GM19351 (cell line): ENCODE measurements at regions not wholly inside any gene's neighbourhood (a gene's known extent, or its start where the extent isn't known, plus 50 kb on each side); places are given as distances from the start of the nearest gene placed in this dataset.
"Not testable (repeated sequence)": the region's sequence is repeated elsewhere in the genome, so short reads cannot be mapped to it uniquely, and the experiment has no call there.

ENCODE experiments used
- ATAC-seq: cut with Tn5 transposase; IDR thresholded peaks from one replicate; pipeline ENCODE4 v1.9.1; 2021; ENCODE audit warnings: mild to moderate bottlenecking, moderate library complexity; ENCODE audit not compliant: unreplicated experiment

- ATAC-seq: no peak
These were observed 448.2 kb downstream of the SEMA3D start for GRCh38 chr7:84738583-84739150.

GRCh38 chr7:84735677-84736076 lies 451.2 kb downstream of the SEMA3D start:
- no peak for ATAC-seq

GRCh38 chr7:84735011-84735410 lies 451.8 kb downstream of the SEMA3D start:
- ATAC-seq: no peak

- ATAC-seq: not testable (repeated sequence)
These were observed 452.9 kb downstream of the SEMA3D start for GRCh38 chr7:84733976-84734375.

GRCh38 chr7:84730864-84731263 lies 456.0 kb downstream of the SEMA3D start:
- not testable (repeated sequence) for ATAC-seq

- ATAC-seq: no peak
These were observed 457.6 kb downstream of the SEMA3D start for GRCh38 chr7:84729284-84729683.

- ATAC-seq: no peak
These were observed 464.1 kb downstream of the SEMA3D start for GRCh38 chr7:84722734-84723133.

- no peak for ATAC-seq
These were observed 464.8 kb downstream of the SEMA3D start for GRCh38 chr7:84722086-84722485.

GRCh38 chr7:84720456-84721097 lies 466.3 kb downstream of the SEMA3D start:
- ATAC-seq: no peak

- ATAC-seq: no peak
These were observed 472.1 kb downstream of the SEMA3D start for GRCh38 chr7:84714765-84715164.

- no peak for ATAC-seq
These were observed 474.3 kb downstream of the SEMA3D start for GRCh38 chr7:84712374-84713121.

- not testable (repeated sequence) for ATAC-seq
These were observed 476.3 kb downstream of the SEMA3D start for GRCh38 chr7:84710538-84710937.

GRCh38 chr7:84705706-84706105 lies 481.1 kb downstream of the SEMA3D start:
- no peak for ATAC-seq

- ATAC-seq: no peak
These were observed 481.8 kb downstream of the SEMA3D start for GRCh38 chr7:84705079-84705478.

- ATAC-seq: no peak
These were observed 482.5 kb downstream of the SEMA3D start for GRCh38 chr7:84704380-84704779.

GRCh38 chr7:84701524-84702306 lies 485.1 kb downstream of the SEMA3D start:
- no peak for ATAC-seq

GRCh38 chr7:84700563-84701370 lies 486.1 kb downstream of the SEMA3D start:
- no peak for ATAC-seq

- no peak for ATAC-seq
These were observed 489.4 kb downstream of the SEMA3D start for GRCh38 chr7:84697506-84697905.

- ATAC-seq: no peak
These were observed 493.4 kb downstream of the SEMA3D start for GRCh38 chr7:84693483-84693882.

- no peak for ATAC-seq
These were observed 494.1 kb upstream of the SEMA3A start for GRCh38 chr7:84688671-84689070.

- no peak for ATAC-seq
These were observed 491.8 kb upstream of the SEMA3A start for GRCh38 chr7:84686373-84686772.
